Small intestine (tissue), 7 donors: ENCODE measurements at regions not wholly inside any gene's neighbourhood (a gene's known extent, or its start where the extent isn't known, plus 50 kb on each side); places are given as distances from the start of the nearest gene placed in this dataset.
"Not testable (repeated sequence)": the region's sequence is repeated elsewhere in the genome, so short reads cannot be mapped to it uniquely, and the experiment has no call there.

Source experiments
- DNase-seq, 2 donors: peaks; one replicate each; pipeline versions ENCODE4 v3.0.0 to v3.0.0-alpha.2; 2013
- FAIRE-seq: peaks from 2 replicates; lab custom pipeline; 2012; peaks lifted over from hg19 to GRCh38; lab: Jason Lieb, UNC
- H3K27ac ChIP-seq, 3 donors: one replicate each; pipeline ENCODE4 v1.5.1; 2013; ENCODE audit warnings: low read length in 2 of 3, mild to moderate bottlenecking in 2 of 3, control low read depth in 1 of 3, inconsistent platforms in 1 of 3, low read depth in 1 of 3, moderate library complexity in 1 of 3
- H3K27me3 ChIP-seq, 3 donors: one replicate each; pipeline ENCODE4 v1.6.1; 2013; ENCODE audit warnings: low read length in 3 of 3, inconsistent platforms in 1 of 3; ENCODE audit not compliant: control insufficient read depth in 3 of 3, insufficient read depth in 3 of 3
- H3K36me3 ChIP-seq, 3 donors: one replicate each; pipeline ENCODE4 v1.6.1; 2013; ENCODE audit warnings: low read length in 3 of 3, inconsistent platforms in 1 of 3, low read depth in 1 of 3, mild to moderate bottlenecking in 1 of 3, moderate library complexity in 1 of 3; ENCODE audit not compliant: control insufficient read depth in 3 of 3, insufficient read depth in 2 of 3
- H3K4me1 ChIP-seq, 3 donors: one replicate each; pipeline ENCODE4 v1.6.1; 2013; ENCODE audit warnings: low read length in 2 of 3, inconsistent platforms in 1 of 3, low read depth in 1 of 3, mild to moderate bottlenecking in 1 of 3, moderate library complexity in 1 of 3; ENCODE audit not compliant: control insufficient read depth in 3 of 3, insufficient read depth in 2 of 3
- H3K4me3 ChIP-seq, 3 donors: one replicate each; pipeline ENCODE4 v1.5.1; 2013; ENCODE audit warnings: low read length in 3 of 3, control low read depth in 1 of 3, inconsistent platforms in 1 of 3, low read depth in 1 of 3, mild to moderate bottlenecking in 1 of 3, moderate library complexity in 1 of 3
- H3K9me3 ChIP-seq, 2 donors: one replicate each; pipeline ENCODE4 v1.6.1; 2013; ENCODE audit warnings: low read depth in 1 of 2, low read length in 1 of 2; ENCODE audit not compliant: control insufficient read depth in 2 of 2, insufficient read depth in 1 of 2
- WGBS, 3 donors: extraction: QIAGEN DNeasy Blood & Tissue Kit; methylation state at CpG; one replicate each; pipeline ENCODE4 v1.1.7; 2013; 5-methylcytosine and 5-hydroxymethylcytosine counted together
- donor health status: healthy with polysubstance abuse.
- donor health status: control.
- donor health status: control.
- donor health status: Bipolar disorder and iron deficiency.
- donor health status: healthy.

- 79 to 89% (median 87%) methylated on average over 7 to 9 of the region's 11 CpGs for WGBS, 3 donors
- not testable (repeated sequence) for FAIRE-seq, DNase-seq, H3K27ac ChIP-seq, H3K4me3 ChIP-seq, H3K9me3 ChIP-seq, H3K27me3 ChIP-seq
- Histone ChIP-seq H3K4me1 (peaks cover 0 to 49% (median 5%) of the 10 kb centered on the region in 3 donors), H3K36me3 (peaks cover 0 to 53% (median 0%) of the 10 kb centered on the region in 3 donors)
Observed at GRCh38 chr16:85451142-85451541, 162.0 kb upstream of the GSE1 start.

GRCh38 chr16:85451641-85452363 lies 161.3 kb upstream of the GSE1 start:
- H3K4me1 ChIP-seq: peaks cover 0 to 43% (median 5%) of the 10 kb centered on the region in 3 donors
- no peaks in the 10 kb centered on the region for H3K9me3 ChIP-seq
- H3K27me3 ChIP-seq: no peaks in the 10 kb centered on the region
- no peak overlapping the region for H3K4me3 ChIP-seq
- whole genome bisulfite sequencing, 3 donors: 79 to 83% (median 82%) methylated on average over 26 to 30 of the region's 32 CpGs
- no peak for DNase-seq
- H3K27ac ChIP-seq: no peak overlapping the region
- peaks cover 0 to 50% (median 0%) of the 10 kb centered on the region in 3 donors for H3K36me3 ChIP-seq
- FAIRE-seq: no peak

- WGBS, 3 donors: 76 to 77% (median 76%) methylated on average over 19 to 20 of the region's 20 CpGs
- no peaks in the 10 kb centered on the region for H3K27me3 ChIP-seq
- DNase-seq (no peak), FAIRE-seq (no peak)
- H3K36me3 ChIP-seq: peaks cover 0 to 49% (median 0%) of the 10 kb centered on the region in 3 donors
- no peak overlapping the region for H3K27ac ChIP-seq
- peaks cover 0 to 37% (median 5%) of the 10 kb centered on the region in 3 donors for H3K4me1 ChIP-seq
- H3K9me3 ChIP-seq: no peaks in the 10 kb centered on the region
- H3K4me3 ChIP-seq: no peak overlapping the region
Observed at GRCh38 chr16:85452364-85453193, 160.5 kb upstream of the GSE1 start.

- DNase-seq (no peak), FAIRE-seq (no peak)
- no peak overlapping the region for H3K27ac ChIP-seq
Observed at GRCh38 chr16:85453194-85453678, 159.9 kb upstream of the GSE1 start.

GRCh38 chr16:85453703-85454102 lies 159.4 kb upstream of the GSE1 start:
- H3K36me3 ChIP-seq: peaks cover 0 to 50% (median 0%) of the 10 kb centered on the region in 3 donors
- no peak overlapping the region for H3K4me3 ChIP-seq
- no peak overlapping the region for H3K27ac ChIP-seq
- H3K27me3 ChIP-seq: no peaks in the 10 kb centered on the region
- FAIRE-seq (no peak), DNase-seq (no peak)
- peaks cover 0 to 26% (median 0%) of the 10 kb centered on the region in 3 donors for H3K4me1 ChIP-seq
- WGBS, 3 donors: 70 to 84% (median 73%) methylated on average over 9 to 10 of the region's 10 CpGs
- H3K9me3 ChIP-seq: no peaks in the 10 kb centered on the region

More at GRCh38 chr16:85453194-85453678, 159.9 kb upstream of the GSE1 start:
- WGBS, 3 donors: 52 to 66% (median 57%) methylated on average over 14 of the region's 14 CpGs
- H3K36me3 ChIP-seq: peaks cover 0 to 50% (median 0%) of the 10 kb centered on the region in 3 donors
- H3K4me1 ChIP-seq: peaks cover 0 to 31% (median 2%) of the 10 kb centered on the region in 3 donors
- no peak overlapping the region for H3K4me3 ChIP-seq
- no peaks in the 10 kb centered on the region for H3K27me3 ChIP-seq
- no peaks in the 10 kb centered on the region for H3K9me3 ChIP-seq

- H3K9me3 ChIP-seq: no peaks in the 10 kb centered on the region
- H3K4me1 ChIP-seq: peaks cover 0 to 20% (median 0%) of the 10 kb centered on the region in 3 donors
- no peak for FAIRE-seq
- no peak for DNase-seq
- H3K27ac ChIP-seq: no peak overlapping the region
- H3K4me3 ChIP-seq: no peak overlapping the region
- H3K27me3 ChIP-seq: no peaks in the 10 kb centered on the region
- H3K36me3 ChIP-seq: peaks cover 0 to 52% (median 0%) of the 10 kb centered on the region in 3 donors
- 84 to 89% (median 84%) methylated on average over 22 of the region's 22 CpGs for WGBS, 3 donors
Observed at GRCh38 chr16:85454171-85454872, 158.8 kb upstream of the GSE1 start.

DNA sequence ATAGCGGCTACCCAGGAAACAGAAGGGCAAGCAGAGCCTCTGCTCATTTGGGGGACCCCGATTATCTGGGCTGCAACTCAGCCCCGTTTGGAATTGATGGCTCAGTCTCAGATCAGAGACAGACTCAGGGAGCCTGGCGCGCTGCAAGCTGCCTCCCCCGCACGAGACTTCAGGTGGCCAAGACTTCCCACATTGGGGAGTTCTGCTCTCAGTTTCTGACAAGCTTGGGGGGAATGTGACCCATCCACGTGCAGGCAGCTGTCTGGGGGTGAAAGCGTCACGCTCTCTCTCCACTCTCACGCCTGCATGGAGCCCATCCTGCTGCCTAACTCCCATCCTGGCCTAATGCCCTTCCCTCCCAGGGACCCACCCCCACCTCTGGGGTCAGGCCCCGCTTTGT lies 157.6 kb upstream of the GSE1 start:
- Histone ChIP-seq H3K27me3 (no peaks in the 10 kb centered on the region), H3K27ac (no peak overlapping the region), H3K4me3 (no peak overlapping the region), H3K9me3 (no peaks in the 10 kb centered on the region), H3K4me1 (peaks cover 0 to 29% (median 0%) of the 10 kb centered on the region in 3 donors), H3K36me3 (peaks cover 0 to 58% (median 0%) of the 10 kb centered on the region in 3 donors)
- DNase-seq (no peak), FAIRE-seq (no peak)
- WGBS, 3 donors: 83% methylated on average over 12 of the region's 12 CpGs

DNA sequence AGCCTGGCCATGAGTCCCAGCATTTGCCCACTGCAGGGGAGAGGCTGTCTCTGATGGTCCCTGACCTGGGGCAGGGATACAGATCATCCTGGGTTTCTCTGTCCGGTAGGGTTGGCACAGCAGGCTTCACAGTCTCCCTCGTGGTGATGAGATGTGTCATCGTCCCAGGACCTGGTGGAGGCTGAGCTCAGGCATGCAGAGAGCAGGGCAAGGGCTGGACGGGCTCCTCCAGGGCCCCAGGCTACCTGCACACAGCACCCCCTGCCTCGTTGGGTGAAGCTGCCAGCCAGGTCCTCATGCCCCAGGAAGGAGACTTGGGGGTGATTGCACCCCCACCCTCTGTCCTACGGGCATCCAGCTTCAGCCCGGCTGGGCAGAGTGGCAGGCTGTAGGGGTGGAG lies 155.8 kb upstream of the GSE1 start:
- Histone ChIP-seq H3K4me1 (peaks cover 0 to 41% (median 3%) of the 10 kb centered on the region in 3 donors), H3K4me3 (no peak overlapping the region), H3K27me3 (no peaks in the 10 kb centered on the region), H3K27ac (no peak overlapping the region), H3K36me3 (peaks cover 0 to 51% (median 0%) of the 10 kb centered on the region in 3 donors), H3K9me3 (no peaks in the 10 kb centered on the region)
- no peak for DNase-seq
- 72 to 83% (median 77%) methylated on average over 7 of the region's 7 CpGs for WGBS, 3 donors
- no peak for FAIRE-seq
